ENCODE measurements at regions not wholly inside any gene's neighbourhood (a gene's known extent, or its start where the extent isn't known, plus 50 kb on each side); places are given as distances from the start of the nearest gene placed in this dataset.

DNA sequence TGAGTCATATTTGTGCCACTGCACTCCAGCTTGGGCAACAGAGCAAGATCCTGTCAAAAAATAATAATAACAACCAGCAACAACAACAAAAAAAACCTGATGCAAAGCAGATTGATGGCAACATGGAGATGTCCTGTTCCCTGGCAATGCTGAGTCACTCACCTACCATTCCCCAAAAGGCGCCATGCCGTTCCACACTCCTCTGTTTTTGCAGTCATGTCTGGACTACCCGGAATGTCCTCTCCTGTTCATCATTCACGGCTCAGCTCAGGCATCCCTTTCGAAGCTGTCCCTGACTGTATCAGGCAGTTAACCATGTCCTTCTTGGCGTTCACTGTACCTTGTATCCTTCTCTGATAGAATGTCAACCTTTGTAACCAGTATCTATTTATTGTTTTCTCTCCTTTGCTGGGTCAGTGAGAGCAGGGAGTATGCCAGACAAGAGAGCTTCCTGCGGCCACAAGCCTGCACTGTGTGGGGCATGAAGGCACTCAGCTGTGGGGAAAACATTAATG, 147.7 kb downstream of the ABCC12 start:
- BruUV-seq (replicated peaks), result no TSS peak
- no peak for DNase-seq
- Histone ChIP-seq H3K9me3 (no peaks in the 10 kb centered on the region), H3K4me3 (ENCODE audit: low read depth, low read length) (no peak overlapping the region), H3K4me1 (no peaks in the 10 kb centered on the region), H3K36me3 (ENCODE audit: control insufficient read depth, insufficient read depth, low read length) (no peaks in the 10 kb centered on the region), H3K27me3 (replicated peaks; ENCODE audit: control insufficient read depth, insufficient read depth, low read length) (no peaks in the 10 kb centered on the region)
- ChIA-PET CTCF (no interaction called here), POLR2A (no interaction called here)
- no peaks in the 10 kb centered on the region for H3K9me3 Mint-ChIP-seq (ENCODE audit: unreplicated experiment)
- TF ChIP-seq, protein P1, sequence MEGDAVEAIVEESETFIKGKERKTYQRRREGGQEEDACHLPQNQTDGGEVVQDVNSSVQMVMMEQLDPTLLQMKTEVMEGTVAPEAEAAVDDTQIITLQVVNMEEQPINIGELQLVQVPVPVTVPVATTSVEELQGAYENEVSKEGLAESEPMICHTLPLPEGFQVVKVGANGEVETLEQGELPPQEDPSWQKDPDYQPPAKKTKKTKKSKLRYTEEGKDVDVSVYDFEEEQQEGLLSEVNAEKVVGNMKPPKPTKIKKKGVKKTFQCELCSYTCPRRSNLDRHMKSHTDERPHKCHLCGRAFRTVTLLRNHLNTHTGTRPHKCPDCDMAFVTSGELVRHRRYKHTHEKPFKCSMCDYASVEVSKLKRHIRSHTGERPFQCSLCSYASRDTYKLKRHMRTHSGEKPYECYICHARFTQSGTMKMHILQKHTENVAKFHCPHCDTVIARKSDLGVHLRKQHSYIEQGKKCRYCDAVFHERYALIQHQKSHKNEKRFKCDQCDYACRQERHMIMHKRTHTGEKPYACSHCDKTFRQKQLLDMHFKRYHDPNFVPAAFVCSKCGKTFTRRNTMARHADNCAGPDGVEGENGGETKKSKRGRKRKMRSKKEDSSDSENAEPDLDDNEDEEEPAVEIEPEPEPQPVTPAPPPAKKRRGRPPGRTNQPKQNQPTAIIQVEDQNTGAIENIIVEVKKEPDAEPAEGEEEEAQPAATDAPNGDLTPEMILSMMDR (IDR thresholded peaks at IDR 0.05; ENCODE audit: insufficient read depth in 1 of 2, low read depth in 1 of 2, low read length in 1 of 2, severe bottlenecking in 1 of 2, unreplicated experiment in 1 of 2), result no peak
- peaks cover 2% of the 10 kb centered on the region for H3K27me3 Mint-ChIP-seq (ENCODE audit: insufficient read depth, unreplicated experiment)
- intact Hi-C loops (cut with micrococcal nuclease; ENCODE audit: unreplicated experiment), result no loop called here
- H3K27ac Mint-ChIP-seq (ENCODE audit: unreplicated experiment), result no peak overlapping the region
- no peak overlapping the region for H3K4me3 Mint-ChIP-seq (ENCODE audit: unreplicated experiment)
- H3K36me3 Mint-ChIP-seq (ENCODE audit: insufficient read depth, unreplicated experiment), result no peaks in the 10 kb centered on the region
- no peaks in the 10 kb centered on the region for H3K4me1 Mint-ChIP-seq (ENCODE audit: low read depth, unreplicated experiment)

DNA sequence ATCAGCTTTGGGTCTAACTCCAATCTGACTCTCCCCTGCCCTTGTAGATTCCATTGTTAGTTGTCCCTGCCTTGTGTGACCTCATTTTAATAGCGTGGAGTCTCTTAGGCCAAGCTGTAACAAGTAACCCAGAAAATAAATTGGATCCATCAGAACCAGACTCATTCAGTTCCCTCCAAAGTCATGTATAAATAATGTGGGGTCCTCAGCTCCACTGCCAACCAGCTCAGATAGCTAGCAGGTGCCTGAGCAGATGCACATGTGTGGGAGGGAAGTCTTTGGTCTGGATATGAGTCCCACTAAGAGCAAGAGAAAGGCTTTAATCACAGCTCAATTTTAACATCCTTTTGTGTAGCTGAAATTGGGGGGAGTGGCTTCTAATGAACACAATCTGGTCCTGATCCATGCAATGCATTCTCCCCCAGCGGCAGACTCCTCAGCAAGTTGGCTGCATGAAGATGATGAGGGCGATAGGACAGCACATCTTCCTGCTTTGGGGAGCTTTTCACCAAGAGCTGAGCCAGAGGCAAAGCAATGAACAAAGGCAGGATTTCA, 151.6 kb downstream of the ABCC12 start:
- Mint-ChIP-seq H3K4me1 (ENCODE audit: low read depth, unreplicated experiment) (no peaks in the 10 kb centered on the region), H3K4me3 (ENCODE audit: unreplicated experiment) (no peak overlapping the region), H3K36me3 (ENCODE audit: insufficient read depth, unreplicated experiment) (no peaks in the 10 kb centered on the region), H3K9me3 (ENCODE audit: unreplicated experiment) (peaks cover 6% of the 10 kb centered on the region), H3K27ac (ENCODE audit: unreplicated experiment) (no peak overlapping the region), H3K27me3 (ENCODE audit: insufficient read depth, unreplicated experiment) (peaks cover 2% of the 10 kb centered on the region)
- intact Hi-C loops (cut with micrococcal nuclease; ENCODE audit: unreplicated experiment), result no loop called here
- Histone ChIP-seq H3K9me3 (no peaks in the 10 kb centered on the region), H3K27me3 (replicated peaks; ENCODE audit: control insufficient read depth, insufficient read depth, low read length) (no peaks in the 10 kb centered on the region; the same call in 1 of the 2 replicates), H3K4me3 (ENCODE audit: low read depth, low read length) (no peak overlapping the region), H3K36me3 (ENCODE audit: control insufficient read depth, insufficient read depth, low read length) (no peaks in the 10 kb centered on the region), H3K4me1 (no peaks in the 10 kb centered on the region)
- CTCF ChIA-PET, result no interaction called here
- BruUV-seq (replicated peaks), result no TSS peak
- TF ChIP-seq, protein P1 (IDR thresholded peaks at IDR 0.05; ENCODE audit: insufficient read depth in 1 of 2, low read depth in 1 of 2, low read length in 1 of 2, severe bottlenecking in 1 of 2, unreplicated experiment in 1 of 2), result no peak
- POLR2A ChIA-PET, result no interaction called here
- no peak for DNase-seq

DNA sequence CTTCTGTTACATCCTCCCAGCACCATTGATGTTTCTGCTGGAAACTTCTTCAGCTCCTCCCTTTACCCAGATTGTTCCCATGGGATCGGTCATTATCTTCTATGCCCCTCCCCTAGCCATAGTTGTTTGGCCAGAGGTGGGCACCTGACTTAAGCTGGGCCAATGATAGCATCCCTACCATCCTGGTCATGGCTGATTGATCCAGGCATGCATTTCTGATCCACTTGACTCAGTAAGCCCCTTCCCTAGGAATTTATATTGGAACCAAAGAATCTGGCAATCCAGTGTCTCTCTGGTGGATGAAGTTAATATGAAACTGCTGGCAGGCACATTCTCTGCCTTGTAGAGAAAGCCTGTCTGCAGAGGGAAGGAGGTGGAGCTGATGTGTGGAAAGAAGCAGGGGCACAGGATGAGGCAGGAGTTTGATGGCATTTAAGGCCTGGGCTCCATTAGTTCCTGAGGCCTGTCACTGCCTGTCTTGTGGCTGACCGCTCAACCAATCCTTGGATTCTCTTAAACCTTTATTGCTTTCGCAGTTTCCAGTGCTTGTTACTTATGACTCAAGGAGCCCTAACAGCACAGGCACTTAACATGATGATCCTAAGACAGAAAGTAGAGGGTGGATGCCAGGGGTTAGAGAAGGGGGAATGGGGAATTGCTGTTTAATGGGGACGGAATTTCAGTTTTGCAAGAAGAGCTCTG, 152.4 kb downstream of the ABCC12 start:
- no peaks in the 10 kb centered on the region for H3K36me3 ChIP-seq (ENCODE audit: control insufficient read depth, insufficient read depth, low read length)
- no peaks in the 10 kb centered on the region for H3K9me3 ChIP-seq
- Mint-ChIP-seq H3K27me3 (ENCODE audit: insufficient read depth, unreplicated experiment) (no peaks in the 10 kb centered on the region), H3K36me3 (ENCODE audit: insufficient read depth, unreplicated experiment) (no peaks in the 10 kb centered on the region), H3K4me3 (ENCODE audit: unreplicated experiment) (no peak overlapping the region), H3K4me1 (ENCODE audit: low read depth, unreplicated experiment) (no peaks in the 10 kb centered on the region), H3K9me3 (ENCODE audit: unreplicated experiment) (peaks cover 6% of the 10 kb centered on the region), H3K27ac (ENCODE audit: unreplicated experiment) (no peak overlapping the region)
- TF ChIP-seq, protein P1 (IDR thresholded peaks at IDR 0.05; ENCODE audit: insufficient read depth in 1 of 2, low read depth in 1 of 2, low read length in 1 of 2, severe bottlenecking in 1 of 2, unreplicated experiment in 1 of 2), result no peak
- peak in 1 of 2 experiments; percentile 36 for DNase-seq
- no peaks in the 10 kb centered on the region for H3K4me1 ChIP-seq
- no TSS peak for BruUV-seq (replicated peaks)
- intact Hi-C loops (cut with micrococcal nuclease; ENCODE audit: unreplicated experiment), result no loop called here
- H3K4me3 ChIP-seq (ENCODE audit: low read depth, low read length), result no peak overlapping the region
- CTCF ChIA-PET, result no interaction called here
- no peaks in the 10 kb centered on the region; the same call in 1 of the 2 replicates for H3K27me3 ChIP-seq (replicated peaks; ENCODE audit: control insufficient read depth, insufficient read depth, low read length)
- POLR2A ChIA-PET, result no interaction called here

Measured in Caco-2 (cell line).